Brain pericyte (primary cell): ENCODE measurements at regions not wholly inside any gene's neighbourhood (a gene's known extent, or its start where the extent isn't known, plus 50 kb on each side); places are given as distances from the start of the nearest gene placed in this dataset.

ENCODE experiments used
- DNase-seq: peaks from one replicate; pipeline ENCODE4 v3.0.0-alpha.2; 2012; ENCODE audit warnings: low read depth, low spot score

GRCh38 chr9:28718226-28718625, 1144.9 kb upstream of the C9orf72 start:
- no peak for DNase-seq

- DNase-seq = no peak
Measured at GRCh38 chr9:28720746-28721145, 1147.5 kb upstream of the C9orf72 start.

- DNase-seq = no peak
Measured at GRCh38 chr9:28730111-28730510, 1156.8 kb upstream of the C9orf72 start.

- no peak for DNase-seq
Measured at GRCh38 chr9:28735738-28736342, 1162.6 kb upstream of the C9orf72 start.

- DNase-seq = no peak
Measured at GRCh38 chr9:28741459-28741858, 1168.2 kb upstream of the C9orf72 start.

- DNase-seq = no peak
Measured at GRCh38 chr9:28747351-28747985, 1174.2 kb upstream of the C9orf72 start.

- no peak for DNase-seq
Measured at GRCh38 chr9:28750136-28750535, 1176.9 kb upstream of the C9orf72 start.

GRCh38 chr9:28758341-28758740, 1185.1 kb upstream of the C9orf72 start:
- no peak for DNase-seq

GRCh38 chr9:28758971-28759370, 1185.7 kb upstream of the C9orf72 start:
- no peak for DNase-seq

- no peak for DNase-seq
Measured at GRCh38 chr9:28762167-28762566, 1188.9 kb upstream of the C9orf72 start.

GRCh38 chr9:28764532-28764931, 1191.3 kb upstream of the C9orf72 start:
- no peak for DNase-seq

GRCh38 chr9:28770226-28770625, 1196.9 kb upstream of the C9orf72 start:
- DNase-seq = no peak

GRCh38 chr9:28770827-28771226, 1197.5 kb upstream of the C9orf72 start:
- DNase-seq = no peak

GRCh38 chr9:28774433-28775235, 1201.4 kb upstream of the C9orf72 start:
- DNase-seq = no peak

- DNase-seq = no peak
Measured at GRCh38 chr9:28779243-28779642, 1206.0 kb upstream of the C9orf72 start.

GRCh38 chr9:28781481-28781880, 1208.2 kb upstream of the C9orf72 start:
- DNase-seq = no peak

- DNase-seq = no peak
Measured at GRCh38 chr9:28782630-28783029, 1209.3 kb upstream of the C9orf72 start.

- no peak for DNase-seq
Measured at GRCh38 chr9:28792716-28793115, 1219.4 kb upstream of the C9orf72 start.

- DNase-seq = no peak
Measured at GRCh38 chr9:28799876-28800275, 1226.6 kb upstream of the C9orf72 start.

- no peak for DNase-seq
Measured at GRCh38 chr9:28801144-28801799, 1228.0 kb upstream of the C9orf72 start.

- DNase-seq = no peak
Measured at GRCh38 chr9:28805197-28805596, 1231.9 kb upstream of the C9orf72 start.

GRCh38 chr9:28808042-28808441, 1234.8 kb upstream of the C9orf72 start:
- DNase-seq = no peak
